OCI-LY7 (cell line): ENCODE measurements at regions not wholly inside any gene's neighbourhood (a gene's known extent, or its start where the extent isn't known, plus 50 kb on each side); places are given as distances from the start of the nearest gene placed in this dataset.

Experiments used
- EZH2phosphoT487 ChIP-seq: fragments of 200-600 bp; sonication (generic); IDR thresholded peaks from 2 replicates; pipeline ENCODE4 v1.6.1; 2018; ENCODE audit warnings: low read depth, borderline replicate concordance, mild to moderate bottlenecking, mixed run types, antibody characterized with exemption, low read length, moderate library complexity, mixed read lengths
- TF ChIP-seq, protein P1 (sequence below): fragments of 200-600 bp; sonication (generic); conservative IDR thresholded peaks from 2 replicates; pipeline ENCODE4 v1.5.1; 2014; ENCODE audit warnings: mild to moderate bottlenecking, antibody characterized with exemption, low read length, moderate library complexity, mixed read lengths

DNA sequence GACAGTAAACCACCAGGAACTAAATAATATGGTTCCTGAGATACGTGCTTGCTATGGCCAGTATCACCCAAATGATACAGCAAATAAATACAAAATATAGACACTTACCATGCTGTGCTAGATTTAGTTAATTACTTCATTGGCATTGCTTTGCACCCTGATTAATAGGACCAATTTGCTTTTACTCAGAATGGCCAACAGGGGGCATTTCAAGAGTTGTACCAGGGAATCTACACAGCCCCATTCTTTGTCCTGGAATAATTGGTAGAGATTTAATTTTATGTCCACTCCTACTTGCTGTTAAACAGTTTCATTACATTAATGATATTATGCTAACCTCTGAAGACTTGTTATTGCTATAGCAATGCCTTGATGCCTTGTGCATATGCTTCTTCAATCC lies 280.8 kb downstream of the RERGL start:
- no peak for TF ChIP-seq EZH2phosphoT487
- TF ChIP-seq, protein P1, sequence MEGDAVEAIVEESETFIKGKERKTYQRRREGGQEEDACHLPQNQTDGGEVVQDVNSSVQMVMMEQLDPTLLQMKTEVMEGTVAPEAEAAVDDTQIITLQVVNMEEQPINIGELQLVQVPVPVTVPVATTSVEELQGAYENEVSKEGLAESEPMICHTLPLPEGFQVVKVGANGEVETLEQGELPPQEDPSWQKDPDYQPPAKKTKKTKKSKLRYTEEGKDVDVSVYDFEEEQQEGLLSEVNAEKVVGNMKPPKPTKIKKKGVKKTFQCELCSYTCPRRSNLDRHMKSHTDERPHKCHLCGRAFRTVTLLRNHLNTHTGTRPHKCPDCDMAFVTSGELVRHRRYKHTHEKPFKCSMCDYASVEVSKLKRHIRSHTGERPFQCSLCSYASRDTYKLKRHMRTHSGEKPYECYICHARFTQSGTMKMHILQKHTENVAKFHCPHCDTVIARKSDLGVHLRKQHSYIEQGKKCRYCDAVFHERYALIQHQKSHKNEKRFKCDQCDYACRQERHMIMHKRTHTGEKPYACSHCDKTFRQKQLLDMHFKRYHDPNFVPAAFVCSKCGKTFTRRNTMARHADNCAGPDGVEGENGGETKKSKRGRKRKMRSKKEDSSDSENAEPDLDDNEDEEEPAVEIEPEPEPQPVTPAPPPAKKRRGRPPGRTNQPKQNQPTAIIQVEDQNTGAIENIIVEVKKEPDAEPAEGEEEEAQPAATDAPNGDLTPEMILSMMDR, result peak; percentile 57; the same call in 1 of the 2 replicates
